ENCODE measurements at regions not wholly inside any gene's neighbourhood (a gene's known extent, or its start where the extent isn't known, plus 50 kb on each side); places are given as distances from the start of the nearest gene placed in this dataset.

GRCh38 chr17:6910987-6911603, 79.6 kb upstream of the TEKT1 start:
- TF ChIP-seq EP300 (IDR thresholded peaks at IDR 0.05), result no peak
- TF ChIP-seq, protein P1, sequence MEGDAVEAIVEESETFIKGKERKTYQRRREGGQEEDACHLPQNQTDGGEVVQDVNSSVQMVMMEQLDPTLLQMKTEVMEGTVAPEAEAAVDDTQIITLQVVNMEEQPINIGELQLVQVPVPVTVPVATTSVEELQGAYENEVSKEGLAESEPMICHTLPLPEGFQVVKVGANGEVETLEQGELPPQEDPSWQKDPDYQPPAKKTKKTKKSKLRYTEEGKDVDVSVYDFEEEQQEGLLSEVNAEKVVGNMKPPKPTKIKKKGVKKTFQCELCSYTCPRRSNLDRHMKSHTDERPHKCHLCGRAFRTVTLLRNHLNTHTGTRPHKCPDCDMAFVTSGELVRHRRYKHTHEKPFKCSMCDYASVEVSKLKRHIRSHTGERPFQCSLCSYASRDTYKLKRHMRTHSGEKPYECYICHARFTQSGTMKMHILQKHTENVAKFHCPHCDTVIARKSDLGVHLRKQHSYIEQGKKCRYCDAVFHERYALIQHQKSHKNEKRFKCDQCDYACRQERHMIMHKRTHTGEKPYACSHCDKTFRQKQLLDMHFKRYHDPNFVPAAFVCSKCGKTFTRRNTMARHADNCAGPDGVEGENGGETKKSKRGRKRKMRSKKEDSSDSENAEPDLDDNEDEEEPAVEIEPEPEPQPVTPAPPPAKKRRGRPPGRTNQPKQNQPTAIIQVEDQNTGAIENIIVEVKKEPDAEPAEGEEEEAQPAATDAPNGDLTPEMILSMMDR (IDR thresholded peaks at IDR 0.05), result no peak

All from ovary (tissue), 3 donors.